ENCODE measurements at regions not wholly inside any gene's neighbourhood (a gene's known extent, or its start where the extent isn't known, plus 50 kb on each side); places are given as distances from the start of the nearest gene placed in this dataset.

- TF ChIP-seq USF2 (IDR thresholded peaks at IDR 0.05; ENCODE audit: borderline replicate concordance, low read depth, low read length) = no peak
- TF ChIP-seq FOXJ3 (CRISPR knock-in tag; IDR thresholded peaks at IDR 0.05) = no peak
- no peak for TF ChIP-seq TEAD4 (IDR thresholded peaks at IDR 0.05; ENCODE audit: borderline replicate concordance, insufficient read depth)
- no peak for TF ChIP-seq FOSL2 (IDR thresholded peaks at IDR 0.05; ENCODE audit: borderline replicate concordance, low read depth)
- TF ChIP-seq RAD21 (IDR thresholded peaks at IDR 0.05; ENCODE audit: low read length) = no peak
- TF ChIP-seq MEF2A (IDR thresholded peaks at IDR 0.05; ENCODE audit: borderline replicate concordance, low read depth) = no peak
- TF ChIP-seq NFIC (IDR thresholded peaks at IDR 0.05; ENCODE audit: borderline replicate concordance) = no peak
Measured at GRCh38 chr4:184893801-184894571, 68.2 kb upstream of the ACSL1 start (continued).

- ChIA-PET CTCF (no interaction called here), POLR2A (no interaction called here)
- Histone ChIP-seq H3K9ac (no peak overlapping the region), H3K4me2 (no peak overlapping the region), H3K9me2 (no peaks in the 10 kb centered on the region), H3K4me3 (ENCODE audit: low read depth in 2 of 2, low read length in 1 of 2) (no peak overlapping the region), H2AFZ (ENCODE audit: low read depth) (no peak overlapping the region), H3K4me1 (ENCODE audit: control insufficient read depth in 1 of 2, insufficient read depth in 2 of 2, low read depth in 1 of 2, low read length in 1 of 2) (peaks cover 0 to 5% of the 10 kb centered on the region in 2 experiments; a peak in 2 of 4 replicates), H4K20me1 (ENCODE audit: insufficient read depth) (no peaks in the 10 kb centered on the region), H3K36me3 (replicated peaks in 1 of 2; ENCODE audit: control insufficient read depth in 1 of 2, insufficient read depth in 2 of 2, low read length in 1 of 2) (no peaks in the 10 kb centered on the region), H3K27me3 (ENCODE audit: insufficient read depth) (no peaks in the 10 kb centered on the region), H3K9me3 (no peaks in the 10 kb centered on the region), H3K27ac (ENCODE audit: low read depth in 2 of 2, low read length in 1 of 2) (no peak overlapping the region), H3K79me2 (ENCODE audit: insufficient read depth) (no peaks in the 10 kb centered on the region), H3F3A (replicated peaks; ENCODE audit: insufficient read depth) (no peaks in the 10 kb centered on the region)
- TF ChIP-seq SMC3 (IDR thresholded peaks at IDR 0.05; ENCODE audit: low read depth, low read length) (no peak), PBX3 (IDR thresholded peaks at IDR 0.05) (no peak), GABPA (IDR thresholded peaks at IDR 0.05; ENCODE audit: low read depth) (no peak), NFIC (IDR thresholded peaks at IDR 0.05; ENCODE audit: borderline replicate concordance) (no peak), JUND (IDR thresholded peaks at IDR 0.05) (no peak), MXI1 (IDR thresholded peaks at IDR 0.05; ENCODE audit: low read depth, low read length) (no peak), GATA2 (CRISPR knock-in tag; IDR thresholded peaks at IDR 0.05) (no peak), RAD21 (IDR thresholded peaks at IDR 0.05; ENCODE audit: low read length) (no peak), FOXM1 (IDR thresholded peaks at IDR 0.05; ENCODE audit: low read depth) (no peak), YY1 (IDR thresholded peaks at IDR 0.05; ENCODE audit: low read depth) (no peak), REST (IDR thresholded peaks at IDR 0.05; ENCODE audit: low read depth, low read length) (no peak), NRF1 (IDR thresholded peaks at IDR 0.05; ENCODE audit: low read depth, low read length) (no peak), EZH2phosphoT487 (IDR thresholded peaks at IDR 0.05; ENCODE audit: borderline replicate concordance, low read depth) (no peak), TEAD4 (IDR thresholded peaks at IDR 0.05; ENCODE audit: borderline replicate concordance, insufficient read depth) (no peak), RXRA (IDR thresholded peaks at IDR 0.05; ENCODE audit: borderline replicate concordance, low read depth) (no peak), MEF2A (IDR thresholded peaks at IDR 0.05; ENCODE audit: borderline replicate concordance, low read depth) (no peak), RFX5 (IDR thresholded peaks at IDR 0.05; ENCODE audit: low read length) (no peak)
- 42% methylated on average over 7 of the region's 7 CpGs for WGBS (ENCODE audit: low lambda C conversion rate)
- DNase-seq = no peak
Measured at GRCh38 chr4:184895012-184895695, 69.4 kb upstream of the ACSL1 start.

All from SK-N-SH (cell line).